ENCODE measurements at regions not wholly inside any gene's neighbourhood (a gene's known extent, or its start where the extent isn't known, plus 50 kb on each side); places are given as distances from the start of the nearest gene placed in this dataset.

- ATAC-seq (no peak), DNase-seq (ENCODE audit: low spot score) (no peak)
- H3K27ac Mint-ChIP-seq: no peak overlapping the region
- H3K4me3 Mint-ChIP-seq: no peak overlapping the region
- H3K36me3 Mint-ChIP-seq: no peaks in the 10 kb centered on the region
- no peaks in the 10 kb centered on the region for H3K27me3 Mint-ChIP-seq
- H3K4me1 Mint-ChIP-seq (ENCODE audit: low read depth in 2 of 2): no peaks in the 10 kb centered on the region
- peaks cover 5% of the 10 kb centered on the region for H3K9me3 Mint-ChIP-seq
Observed at GRCh38 chr3:117589454-117589853, 879.9 kb downstream of the TUSC7 start.

- Mint-ChIP-seq H3K4me1 (ENCODE audit: low read depth in 2 of 2) (no peaks in the 10 kb centered on the region), H3K36me3 (no peaks in the 10 kb centered on the region), H3K27ac (no peak overlapping the region), H3K9me3 (peaks cover 11% of the 10 kb centered on the region), H3K27me3 (no peaks in the 10 kb centered on the region), H3K4me3 (no peak overlapping the region)
- DNase-seq (ENCODE audit: low spot score) (no peak), ATAC-seq (no peak)
Observed at GRCh38 chr3:117595615-117596014, 886.0 kb downstream of the TUSC7 start.

- H3K4me3 Mint-ChIP-seq: no peak overlapping the region
- H3K36me3 Mint-ChIP-seq: no peaks in the 10 kb centered on the region
- ATAC-seq: no peak
- H3K27ac Mint-ChIP-seq: no peak overlapping the region
- no peaks in the 10 kb centered on the region for H3K4me1 Mint-ChIP-seq (ENCODE audit: low read depth in 2 of 2)
- no peaks in the 10 kb centered on the region for H3K27me3 Mint-ChIP-seq
- peaks cover 13% of the 10 kb centered on the region for H3K9me3 Mint-ChIP-seq
- DNase-seq (ENCODE audit: low spot score): no peak
Observed at GRCh38 chr3:117596503-117596902, 886.9 kb downstream of the TUSC7 start.

GRCh38 chr3:117597865-117598264 is 888.3 kb downstream of the TUSC7 start:
- no peaks in the 10 kb centered on the region for H3K36me3 Mint-ChIP-seq
- no peak overlapping the region for H3K4me3 Mint-ChIP-seq
- DNase-seq (ENCODE audit: low spot score) (no peak), ATAC-seq (no peak)
- H3K27ac Mint-ChIP-seq: no peak overlapping the region
- H3K27me3 Mint-ChIP-seq: no peaks in the 10 kb centered on the region
- H3K4me1 Mint-ChIP-seq (ENCODE audit: low read depth in 2 of 2): no peaks in the 10 kb centered on the region
- H3K9me3 Mint-ChIP-seq: peaks cover 15% of the 10 kb centered on the region

- ATAC-seq: no peak
- Mint-ChIP-seq H3K36me3 (no peaks in the 10 kb centered on the region), H3K4me1 (ENCODE audit: low read depth in 2 of 2) (no peaks in the 10 kb centered on the region), H3K27ac (no peak overlapping the region), H3K27me3 (no peaks in the 10 kb centered on the region), H3K4me3 (no peak overlapping the region), H3K9me3 (peaks cover 11% of the 10 kb centered on the region)
- no peak for DNase-seq (ENCODE audit: low spot score)
Observed at GRCh38 chr3:117600112-117600511, 890.5 kb downstream of the TUSC7 start.

GRCh38 chr3:117600666-117601065 is 891.1 kb downstream of the TUSC7 start:
- Mint-ChIP-seq H3K9me3 (peaks cover 11% of the 10 kb centered on the region), H3K4me3 (no peak overlapping the region), H3K36me3 (no peaks in the 10 kb centered on the region), H3K27ac (no peak overlapping the region), H3K4me1 (ENCODE audit: low read depth in 2 of 2) (no peaks in the 10 kb centered on the region), H3K27me3 (no peaks in the 10 kb centered on the region)
- DNase-seq (ENCODE audit: low spot score) (no peak), ATAC-seq (no peak)

GRCh38 chr3:117602058-117602644 is 892.6 kb downstream of the TUSC7 start:
- H3K4me1 Mint-ChIP-seq (ENCODE audit: low read depth in 2 of 2): no peaks in the 10 kb centered on the region
- H3K36me3 Mint-ChIP-seq: no peaks in the 10 kb centered on the region
- H3K4me3 Mint-ChIP-seq: no peak overlapping the region
- peaks cover 11% of the 10 kb centered on the region for H3K9me3 Mint-ChIP-seq
- no peak overlapping the region for H3K27ac Mint-ChIP-seq
- H3K27me3 Mint-ChIP-seq: no peaks in the 10 kb centered on the region
- DNase-seq (ENCODE audit: low spot score) (no peak), ATAC-seq (no peak)

- no peaks in the 10 kb centered on the region for H3K27me3 Mint-ChIP-seq
- peaks cover 11% of the 10 kb centered on the region for H3K9me3 Mint-ChIP-seq
- H3K4me3 Mint-ChIP-seq: no peak overlapping the region
- no peak for ATAC-seq
- no peak overlapping the region for H3K27ac Mint-ChIP-seq
- H3K4me1 Mint-ChIP-seq (ENCODE audit: low read depth in 2 of 2): no peaks in the 10 kb centered on the region
- no peak for DNase-seq (ENCODE audit: low spot score)
- H3K36me3 Mint-ChIP-seq: no peaks in the 10 kb centered on the region
Observed at GRCh38 chr3:117603097-117603496, 893.5 kb downstream of the TUSC7 start.

GRCh38 chr3:117606866-117607265 is 897.3 kb downstream of the TUSC7 start:
- H3K4me1 Mint-ChIP-seq (ENCODE audit: low read depth in 2 of 2): no peaks in the 10 kb centered on the region
- ATAC-seq: no peak
- no peak overlapping the region for H3K27ac Mint-ChIP-seq
- H3K4me3 Mint-ChIP-seq: no peak overlapping the region
- DNase-seq (ENCODE audit: low spot score): no peak
- H3K36me3 Mint-ChIP-seq: no peaks in the 10 kb centered on the region
- H3K9me3 Mint-ChIP-seq: peaks cover 11% of the 10 kb centered on the region
- no peaks in the 10 kb centered on the region for H3K27me3 Mint-ChIP-seq

GRCh38 chr3:117609330-117609729 is 899.8 kb downstream of the TUSC7 start:
- Mint-ChIP-seq H3K4me1 (ENCODE audit: low read depth in 2 of 2) (no peaks in the 10 kb centered on the region), H3K27ac (no peak overlapping the region), H3K27me3 (no peaks in the 10 kb centered on the region), H3K4me3 (no peak overlapping the region), H3K36me3 (no peaks in the 10 kb centered on the region), H3K9me3 (peaks cover 15% of the 10 kb centered on the region)
- no peak for ATAC-seq
- no peak for DNase-seq (ENCODE audit: low spot score)

- H3K36me3 Mint-ChIP-seq: no peaks in the 10 kb centered on the region
- DNase-seq (ENCODE audit: low spot score) (no peak), ATAC-seq (no peak)
- no peaks in the 10 kb centered on the region for H3K27me3 Mint-ChIP-seq
- peaks cover 15% of the 10 kb centered on the region for H3K9me3 Mint-ChIP-seq
- no peak overlapping the region for H3K4me3 Mint-ChIP-seq
- no peaks in the 10 kb centered on the region for H3K4me1 Mint-ChIP-seq (ENCODE audit: low read depth in 2 of 2)
- no peak overlapping the region for H3K27ac Mint-ChIP-seq
Observed at GRCh38 chr3:117610156-117610555, 900.6 kb downstream of the TUSC7 start.

GRCh38 chr3:117611211-117611610 is 901.6 kb downstream of the TUSC7 start:
- Mint-ChIP-seq H3K4me1 (ENCODE audit: low read depth in 2 of 2) (no peaks in the 10 kb centered on the region), H3K27ac (no peak overlapping the region), H3K27me3 (no peaks in the 10 kb centered on the region), H3K36me3 (no peaks in the 10 kb centered on the region), H3K4me3 (no peak overlapping the region), H3K9me3 (peaks cover 20% of the 10 kb centered on the region)
- ATAC-seq (no peak), DNase-seq (ENCODE audit: low spot score) (no peak)

GRCh38 chr3:117616227-117616626 is 906.6 kb downstream of the TUSC7 start:
- Mint-ChIP-seq H3K9me3 (peaks cover 17% of the 10 kb centered on the region), H3K4me1 (ENCODE audit: low read depth in 2 of 2) (no peaks in the 10 kb centered on the region), H3K27me3 (no peaks in the 10 kb centered on the region), H3K27ac (no peak overlapping the region), H3K36me3 (no peaks in the 10 kb centered on the region), H3K4me3 (no peak overlapping the region)
- no peak for ATAC-seq
- DNase-seq (ENCODE audit: low spot score): no peak

- no peaks in the 10 kb centered on the region for H3K36me3 Mint-ChIP-seq
- H3K4me3 Mint-ChIP-seq: no peak overlapping the region
- H3K4me1 Mint-ChIP-seq (ENCODE audit: low read depth in 2 of 2): no peaks in the 10 kb centered on the region
- H3K27ac Mint-ChIP-seq: no peak overlapping the region
- peaks cover 23% of the 10 kb centered on the region for H3K9me3 Mint-ChIP-seq
- no peaks in the 10 kb centered on the region for H3K27me3 Mint-ChIP-seq
- DNase-seq (ENCODE audit: low spot score) (no peak), ATAC-seq (no peak)
Observed at GRCh38 chr3:117617906-117618305, 908.3 kb downstream of the TUSC7 start.

- Mint-ChIP-seq H3K27ac (no peak overlapping the region), H3K9me3 (peaks cover 23% of the 10 kb centered on the region), H3K4me1 (ENCODE audit: low read depth in 2 of 2) (no peaks in the 10 kb centered on the region), H3K4me3 (no peak overlapping the region), H3K36me3 (no peaks in the 10 kb centered on the region), H3K27me3 (no peaks in the 10 kb centered on the region)
- ATAC-seq (no peak), DNase-seq (ENCODE audit: low spot score) (no peak)
Observed at GRCh38 chr3:117618462-117618861, 908.9 kb downstream of the TUSC7 start.
